ENCODE measurements at regions not wholly inside any gene's neighbourhood (a gene's known extent, or its start where the extent isn't known, plus 50 kb on each side); places are given as distances from the start of the nearest gene placed in this dataset.

DNA sequence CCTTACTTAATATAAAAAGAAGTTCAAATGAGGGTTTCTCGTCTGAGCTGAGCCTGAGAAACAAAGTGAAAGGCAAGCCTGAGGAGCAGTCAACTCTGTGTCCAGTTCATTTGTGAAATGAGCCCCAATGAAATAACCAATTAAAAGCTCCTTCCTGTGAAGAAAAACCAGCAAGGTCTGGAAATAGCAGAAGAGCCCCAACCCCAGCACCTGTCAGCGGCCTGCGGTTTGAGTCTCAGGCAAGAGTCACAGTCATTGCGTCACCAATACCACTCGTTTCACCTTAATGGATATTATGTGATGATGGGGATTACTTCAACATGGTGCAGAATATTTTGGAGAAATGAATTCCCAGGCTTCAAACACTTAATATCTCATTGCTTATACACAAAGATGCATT is 211.3 kb upstream of the DPP6 start:
- H3K27ac Mint-ChIP-seq (ENCODE audit: unreplicated experiment) = no peak overlapping the region
- no peaks in the 10 kb centered on the region for H3K4me1 Mint-ChIP-seq (ENCODE audit: low read depth, unreplicated experiment)
- peaks cover 10% of the 10 kb centered on the region for H3K9me3 Mint-ChIP-seq (ENCODE audit: unreplicated experiment)
- no peak overlapping the region for H3K4me3 Mint-ChIP-seq (ENCODE audit: unreplicated experiment)
- H3K27me3 Mint-ChIP-seq (ENCODE audit: unreplicated experiment) = no peaks in the 10 kb centered on the region
- no peak for TF ChIP-seq CTCF (IDR thresholded peaks at IDR 0.05; ENCODE audit: partially characterized antibody, unreplicated experiment)
- H3K36me3 Mint-ChIP-seq (ENCODE audit: unreplicated experiment) = no peaks in the 10 kb centered on the region
- DNase-seq = no peak

GRCh38 chr7:153847828-153848227 is 204.4 kb upstream of the DPP6 start:
- peaks cover 11% of the 10 kb centered on the region for H3K9me3 Mint-ChIP-seq (ENCODE audit: unreplicated experiment)
- no peak overlapping the region for H3K27ac Mint-ChIP-seq (ENCODE audit: unreplicated experiment)

GRCh38 chr7:153852261-153852660 is 199.9 kb upstream of the DPP6 start:
- Mint-ChIP-seq H3K27ac (ENCODE audit: unreplicated experiment) (no peak overlapping the region), H3K36me3 (ENCODE audit: unreplicated experiment) (no peaks in the 10 kb centered on the region), H3K9me3 (ENCODE audit: unreplicated experiment) (peaks cover 14% of the 10 kb centered on the region), H3K4me1 (ENCODE audit: low read depth, unreplicated experiment) (no peaks in the 10 kb centered on the region), H3K27me3 (ENCODE audit: unreplicated experiment) (peaks cover 2% of the 10 kb centered on the region), H3K4me3 (ENCODE audit: unreplicated experiment) (no peak overlapping the region)
- TF ChIP-seq CTCF (IDR thresholded peaks at IDR 0.05; ENCODE audit: partially characterized antibody, unreplicated experiment) = no peak
- no peak for DNase-seq

More at GRCh38 chr7:153847828-153848227, 204.4 kb upstream of the DPP6 start:
- TF ChIP-seq CTCF (IDR thresholded peaks at IDR 0.05; ENCODE audit: partially characterized antibody, unreplicated experiment) = no peak
- peaks cover 2% of the 10 kb centered on the region for H3K27me3 Mint-ChIP-seq (ENCODE audit: unreplicated experiment)
- H3K36me3 Mint-ChIP-seq (ENCODE audit: unreplicated experiment) = no peaks in the 10 kb centered on the region
- DNase-seq = no peak
- no peaks in the 10 kb centered on the region for H3K4me1 Mint-ChIP-seq (ENCODE audit: low read depth, unreplicated experiment)
- no peak overlapping the region for H3K4me3 Mint-ChIP-seq (ENCODE audit: unreplicated experiment)

DNA sequence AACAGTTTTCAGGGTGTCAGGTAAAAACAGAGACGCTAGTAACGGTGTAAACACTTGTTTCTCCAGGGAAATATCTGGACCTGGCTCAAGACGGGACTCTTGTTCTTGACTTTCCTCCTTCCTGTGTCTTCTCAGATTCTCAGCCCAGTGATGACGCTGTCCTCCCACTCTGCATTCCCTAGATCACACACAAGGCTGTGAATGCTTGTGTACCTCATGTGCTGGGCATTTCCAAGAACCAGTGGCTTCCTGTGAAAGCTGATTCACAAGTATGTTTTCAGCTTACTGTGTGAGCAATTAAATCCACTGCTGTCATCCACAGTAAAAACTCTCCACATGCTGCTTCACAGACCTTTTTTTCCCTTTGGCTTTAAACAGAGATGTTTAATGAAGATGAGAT is 193.8 kb upstream of the DPP6 start:
- Mint-ChIP-seq H3K36me3 (ENCODE audit: unreplicated experiment) (peaks cover 4% of the 10 kb centered on the region), H3K27ac (ENCODE audit: unreplicated experiment) (no peak overlapping the region), H3K4me3 (ENCODE audit: unreplicated experiment) (no peak overlapping the region), H3K27me3 (ENCODE audit: unreplicated experiment) (no peaks in the 10 kb centered on the region), H3K9me3 (ENCODE audit: unreplicated experiment) (peaks cover 11% of the 10 kb centered on the region), H3K4me1 (ENCODE audit: low read depth, unreplicated experiment) (no peaks in the 10 kb centered on the region)
- TF ChIP-seq CTCF (IDR thresholded peaks at IDR 0.05; ENCODE audit: partially characterized antibody, unreplicated experiment) = no peak
- no peak for DNase-seq

- no peak overlapping the region for H3K27ac Mint-ChIP-seq (ENCODE audit: unreplicated experiment)
- no peak overlapping the region for H3K4me3 Mint-ChIP-seq (ENCODE audit: unreplicated experiment)
- DNase-seq = no peak
- peaks cover 10% of the 10 kb centered on the region for H3K9me3 Mint-ChIP-seq (ENCODE audit: unreplicated experiment)
- H3K27me3 Mint-ChIP-seq (ENCODE audit: unreplicated experiment) = no peaks in the 10 kb centered on the region
- no peaks in the 10 kb centered on the region for H3K4me1 Mint-ChIP-seq (ENCODE audit: low read depth, unreplicated experiment)
- H3K36me3 Mint-ChIP-seq (ENCODE audit: unreplicated experiment) = peaks cover 4% of the 10 kb centered on the region
- TF ChIP-seq CTCF (IDR thresholded peaks at IDR 0.05; ENCODE audit: partially characterized antibody, unreplicated experiment) = no peak
Observed at GRCh38 chr7:153859239-153859638, 193.0 kb upstream of the DPP6 start.
